Astrocyte of the cerebellum (primary cell): ENCODE measurements at regions not wholly inside any gene's neighbourhood (a gene's known extent, or its start where the extent isn't known, plus 50 kb on each side); places are given as distances from the start of the nearest gene placed in this dataset.

Experiments
- DNase-seq: peaks from one replicate; pipeline ENCODE4 v3.0.0-alpha.2; 2011; ENCODE audit warnings: low read depth
- H3K4me3 ChIP-seq: 2 replicates; pipeline ENCODE4 v1.5.1; 2011; ENCODE audit warnings: mild to moderate bottlenecking, low read depth, low read length, moderate library complexity
- CTCF ChIP-seq: IDR thresholded peaks from 2 replicates; pipeline ENCODE4 v1.5.1; 2012; ENCODE audit warnings: low read length, low read depth, moderate library complexity, mild to moderate bottlenecking; ENCODE audit errors: missing control alignments
- in situ Hi-C: cut with HindIII; loops from 2 replicates; pipeline ENCODE4 v1.10.0; 2017; ENCODE audit warnings: low sequenced_read_pairs

DNA sequence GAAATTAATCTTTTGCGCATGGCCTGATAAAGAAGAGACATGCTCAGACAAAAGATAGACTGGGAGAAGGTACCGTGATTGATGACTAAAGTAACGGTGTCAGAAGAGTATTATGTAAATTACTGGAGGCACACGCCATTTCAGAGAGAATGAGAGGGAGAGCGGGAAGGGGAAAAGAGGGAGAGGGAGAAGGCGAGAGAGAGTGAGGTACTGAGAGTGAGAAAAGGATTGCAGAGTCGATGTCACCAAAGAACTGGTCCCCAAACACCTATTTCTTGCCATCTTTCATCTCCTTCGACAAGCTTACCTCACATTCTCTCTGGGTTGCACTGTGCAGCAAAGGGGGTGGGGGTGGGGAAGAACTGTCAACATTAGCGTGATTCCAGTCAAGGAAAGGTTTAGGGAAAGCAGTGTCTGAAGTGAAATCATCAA lies 673.7 kb downstream of the BCL11A start:
- in situ Hi-C loops: no loop called here

GRCh38 chr2:59875836-59876235 lies 677.6 kb downstream of the BCL11A start:
- TF ChIP-seq CTCF: no peak
- no peak for DNase-seq
- H3K4me3 ChIP-seq: no peak overlapping the region
- in situ Hi-C loops: no loop called here

More for the DNA sequence above, 673.7 kb downstream of the BCL11A start:
- TF ChIP-seq CTCF: no peak
- H3K4me3 ChIP-seq: no peak overlapping the region
- DNase-seq: no peak

- DNase-seq: no peak
- TF ChIP-seq CTCF: no peak
- in situ Hi-C loops: no loop called here
- H3K4me3 ChIP-seq: no peak overlapping the region
Measured at GRCh38 chr2:59874971-59875755, 678.3 kb downstream of the BCL11A start.

DNA sequence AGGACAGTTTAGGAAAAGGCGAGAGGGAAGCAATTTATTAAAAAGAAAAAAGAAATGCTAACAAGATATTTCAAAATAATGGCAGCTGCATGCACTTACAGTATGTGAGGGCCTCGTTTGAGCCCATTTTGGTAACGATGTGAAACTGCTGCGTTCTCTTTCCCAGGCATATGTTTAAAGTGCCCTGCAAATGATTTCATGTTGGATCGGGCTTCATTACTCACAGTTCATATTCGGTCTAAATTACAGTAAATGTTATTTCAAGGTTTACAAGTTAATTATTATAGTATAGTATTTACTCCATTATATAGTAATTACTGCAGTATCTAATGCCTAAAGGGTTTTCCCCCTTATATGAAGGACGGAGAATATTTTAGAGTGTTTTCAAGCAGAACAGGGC lies 679.1 kb downstream of the BCL11A start:
- DNase-seq: no peak
- H3K4me3 ChIP-seq: no peak overlapping the region
- in situ Hi-C loops: no loop called here
- TF ChIP-seq CTCF: no peak

- H3K4me3 ChIP-seq: no peak overlapping the region
- in situ Hi-C loops: no loop called here
- TF ChIP-seq CTCF: no peak
- DNase-seq: no peak
Measured at GRCh38 chr2:59871830-59872229, 681.6 kb downstream of the BCL11A start.

GRCh38 chr2:59868981-59869380 lies 684.5 kb downstream of the BCL11A start:
- DNase-seq: no peak
- no peak for TF ChIP-seq CTCF
- H3K4me3 ChIP-seq: no peak overlapping the region
- in situ Hi-C loops: no loop called here
